ENCODE measurements at regions not wholly inside any gene's neighbourhood (a gene's known extent, or its start where the extent isn't known, plus 50 kb on each side); places are given as distances from the start of the nearest gene placed in this dataset.

- Histone ChIP-seq H3K4me3 (replicated peaks in 1 of 2; ENCODE audit: low read depth in 1 of 2, low read length in 2 of 2) (no peak overlapping the region), H2AFZ (ENCODE audit: low read depth, low read length, poor library complexity, severe bottlenecking) (no peak overlapping the region), H3K27me3 (ENCODE audit: insufficient read depth, low read length) (no peaks in the 10 kb centered on the region), H4K20me1 (ENCODE audit: insufficient read depth) (no peaks in the 10 kb centered on the region), H3K9me2 (ENCODE audit: insufficient read depth) (no peaks in the 10 kb centered on the region), H3K9me3 (ENCODE audit: control insufficient read depth in 1 of 2, insufficient read depth in 1 of 2, low read depth in 1 of 2, low read length in 2 of 2) (peaks cover 12 to 44% of the 10 kb centered on the region in 2 experiments; a peak in 2 of 4 replicates), H3K79me2 (ENCODE audit: insufficient read depth, low read length) (no peaks in the 10 kb centered on the region), H3K4me1 (ENCODE audit: control insufficient read depth in 1 of 2, insufficient read depth in 2 of 2, low read length in 2 of 2) (no peaks in the 10 kb centered on the region), H3K36me3 (ENCODE audit: control insufficient read depth in 1 of 2, insufficient read depth in 2 of 2, low read length in 2 of 2) (no peaks in the 10 kb centered on the region), H3K27ac (ENCODE audit: low read depth, low read length) (no peak overlapping the region), H3K4me2 (ENCODE audit: low read length) (no peak overlapping the region), H3K9ac (ENCODE audit: low read length) (no peak overlapping the region)
- intact Hi-C loops (cut with micrococcal nuclease): no loop called here
- CTCF ChIA-PET: no interaction called here
- DNase-seq (ENCODE audit: low read depth, low spot score) (no peak), ATAC-seq (no peak)
- POLR2A ChIA-PET: no interaction called here
- TF ChIP-seq ATF3 (IDR thresholded peaks at IDR 0.05): no peak
- TF ChIP-seq YY1 (IDR thresholded peaks at IDR 0.05; ENCODE audit: extremely low read depth, insufficient replicate concordance, low read depth, low read length): no peak
- TF ChIP-seq CTCF (IDR thresholded peaks at IDR 0.05 in 2 of 3, conservative IDR thresholded peaks at IDR 0.05 in 1 of 3; ENCODE audit: borderline replicate concordance in 1 of 3, insufficient read depth in 1 of 3, low read depth in 2 of 3, low read length in 2 of 3): no peak
- TF ChIP-seq REST (IDR thresholded peaks at IDR 0.05; ENCODE audit: low read depth): no peak
- no peak for TF ChIP-seq MAX (IDR thresholded peaks at IDR 0.05)
- TF ChIP-seq ELF1 (IDR thresholded peaks at IDR 0.05; ENCODE audit: borderline replicate concordance, low read depth): no peak
- TF ChIP-seq FOSL1 (IDR thresholded peaks at IDR 0.05; ENCODE audit: low read depth): no peak
- TF ChIP-seq CEBPB (IDR thresholded peaks at IDR 0.05; ENCODE audit: low read depth): no peak
- TF ChIP-seq SP1 (IDR thresholded peaks at IDR 0.05; ENCODE audit: low read depth): no peak
- TF ChIP-seq CBX3 (IDR thresholded peaks at IDR 0.05; ENCODE audit: low read depth): no peak
- no peak for TF ChIP-seq ZFX (IDR thresholded peaks at IDR 0.05)
- TF ChIP-seq POLR2A (IDR thresholded peaks at IDR 0.05; ENCODE audit: borderline replicate concordance, extremely low read depth, insufficient read depth, insufficient read length): no peak
- BruUV-seq (replicated peaks): no TSS peak
- RAD21 ChIA-PET (ENCODE audit: low non-redundant PET in 1 of 2, low total read pairs in 2 of 2, uncharacterized antibody in 2 of 2, unreplicated experiment in 2 of 2): no interaction called here
Observed at GRCh38 chr22:34297536-34298120, 377.4 kb upstream of the LARGE1 start.
